Trophoblast cell (in vitro differentiated cells and primary cell): ENCODE measurements at regions not wholly inside any gene's neighbourhood (a gene's known extent, or its start where the extent isn't known, plus 50 kb on each side); places are given as distances from the start of the nearest gene placed in this dataset.

Source experiments
- DNase-seq, 2 donors: peaks; one replicate each; pipeline ENCODE4 v3.0.0-alpha.2; 2016
- H2AFZ ChIP-seq: 2 replicates; pipeline ENCODE4 v1.6.1; 2013; ENCODE audit warnings: low read length, moderate library complexity, mild to moderate bottlenecking; ENCODE audit not compliant: insufficient read depth, poor library complexity
- H2AK5ac ChIP-seq: 2 replicates; pipeline ENCODE4 v1.6.1; 2013; ENCODE audit warnings: mild to moderate bottlenecking, low read length
- H2BK120ac ChIP-seq: 2 replicates; pipeline ENCODE4 v1.6.1; 2013; ENCODE audit warnings: low read length, mild to moderate bottlenecking, moderate library complexity; ENCODE audit not compliant: insufficient read depth, poor library complexity
- H2BK12ac ChIP-seq: 2 replicates; pipeline ENCODE4 v1.6.1; 2013; ENCODE audit warnings: mild to moderate bottlenecking, low read length, moderate library complexity
- H2BK5ac ChIP-seq: 2 replicates; pipeline ENCODE4 v1.6.1; 2013; ENCODE audit warnings: low read length, low read depth, moderate library complexity, mild to moderate bottlenecking; ENCODE audit not compliant: poor library complexity
- H3K14ac ChIP-seq: 2 replicates; pipeline ENCODE4 v1.6.1; 2013; ENCODE audit warnings: mild to moderate bottlenecking, low read length
- H3K18ac ChIP-seq: 2 replicates; pipeline ENCODE4 v1.6.1; 2013; ENCODE audit warnings: mild to moderate bottlenecking, low read length
- H3K23ac ChIP-seq: 2 replicates; pipeline ENCODE4 v1.6.1; 2013; ENCODE audit warnings: low read length
- H3K27ac ChIP-seq: 2 replicates; pipeline ENCODE4 v1.5.1; 2013; ENCODE audit warnings: low read depth, mild to moderate bottlenecking, inconsistent platforms, low read length, moderate library complexity
- H3K27me3 ChIP-seq: 2 replicates; pipeline ENCODE4 v1.6.1; 2013; ENCODE audit warnings: inconsistent platforms, mild to moderate bottlenecking, low read length, moderate library complexity; ENCODE audit not compliant: insufficient read depth
- H3K36me3 ChIP-seq, 2 experiments: 1 replicate in 1 of 2; 2 replicates in 1 of 2; pipeline ENCODE4 v1.6.1; 2013; ENCODE audit warnings: low read length in 2 of 2, mild to moderate bottlenecking in 2 of 2, moderate library complexity in 1 of 2; ENCODE audit not compliant: insufficient read depth in 2 of 2, control insufficient read depth in 1 of 2
- H3K4ac ChIP-seq: 2 replicates; pipeline ENCODE4 v1.6.1; 2013; ENCODE audit warnings: low read depth, mild to moderate bottlenecking, low read length, moderate library complexity
- H3K4me1 ChIP-seq, 2 experiments: 1 replicate in 1 of 2; 2 replicates in 1 of 2; pipeline ENCODE4 v1.6.1; 2013; ENCODE audit warnings: low read length in 2 of 2, mild to moderate bottlenecking in 2 of 2, moderate library complexity in 1 of 2; ENCODE audit not compliant: insufficient read depth in 2 of 2, control insufficient read depth in 1 of 2
- H3K4me2 ChIP-seq: 2 replicates; pipeline ENCODE4 v1.6.1; 2013; ENCODE audit warnings: inconsistent platforms, mild to moderate bottlenecking, low read length, moderate library complexity
- H3K4me3 ChIP-seq: 2 replicates; pipeline ENCODE4 v1.5.1; 2013; ENCODE audit warnings: mild to moderate bottlenecking, low read depth, low read length, inconsistent platforms
- H3K79me1 ChIP-seq: one replicate; pipeline ENCODE4 v1.6.1; 2013; ENCODE audit warnings: low read length
- H3K79me2 ChIP-seq: 2 replicates; pipeline ENCODE4 v1.6.1; 2013; ENCODE audit warnings: low read length, mild to moderate bottlenecking; ENCODE audit not compliant: control insufficient read depth, insufficient read depth, poor library complexity
- H3K9ac ChIP-seq: 2 replicates; pipeline ENCODE4 v1.6.1; 2013; ENCODE audit warnings: mild to moderate bottlenecking, low read length
- H3K9me3 ChIP-seq: 2 replicates; pipeline ENCODE4 v1.6.1; 2013; ENCODE audit warnings: low read depth, mild to moderate bottlenecking, control low read depth, inconsistent platforms, low read length; ENCODE audit not compliant: insufficient read depth
- H4K12ac ChIP-seq: 2 replicates; pipeline ENCODE4 v1.6.1; 2013; ENCODE audit warnings: low read depth, mild to moderate bottlenecking, low read length, moderate library complexity
- H4K8ac ChIP-seq: 2 replicates; pipeline ENCODE4 v1.6.1; 2013; ENCODE audit warnings: low read depth, mild to moderate bottlenecking, low read length, moderate library complexity
- H4K91ac ChIP-seq: one replicate; pipeline ENCODE4 v1.6.1; 2013; ENCODE audit warnings: low read depth, mild to moderate bottlenecking, low read length, moderate library complexity
- WGBS: extraction: QIAGEN DNeasy Blood & Tissue Kit; methylation state at CpG from one replicate; pipeline ENCODE4 v1.1.7; 2013; ENCODE audit warnings: missing lambda C conversion rate; ENCODE audit not compliant: insufficient read length, insufficient coverage; ENCODE audit errors: extremely low coverage; 5-methylcytosine and 5-hydroxymethylcytosine counted together

GRCh38 chr4:124519196-124519595 lies 193.3 kb downstream of the ANKRD50 start:
- H3K27me3 ChIP-seq, result no peaks in the 10 kb centered on the region

GRCh38 chr4:124523816-124524215 lies 188.7 kb downstream of the ANKRD50 start:
- Histone ChIP-seq H3K4me2 (no peak overlapping the region), H4K12ac (no peak overlapping the region), H3K9ac (no peak overlapping the region), H2AK5ac (no peak overlapping the region), H3K23ac (no peak overlapping the region), H3K9me3 (no peaks in the 10 kb centered on the region), H3K4me1 (no peaks in the 10 kb centered on the region), H3K4me3 (no peak overlapping the region), H3K79me2 (no peaks in the 10 kb centered on the region), H3K79me1 (no peaks in the 10 kb centered on the region), H3K27ac (no peak overlapping the region), H2AFZ (no peak overlapping the region), H3K27me3 (no peaks in the 10 kb centered on the region), H4K8ac (no peak overlapping the region), H2BK120ac (no peak overlapping the region), H2BK5ac (no peak overlapping the region), H3K18ac (no peak overlapping the region), H4K91ac (no peak overlapping the region), H3K14ac (no peak overlapping the region), H3K4ac (no peak overlapping the region), H3K36me3 (no peaks in the 10 kb centered on the region), H2BK12ac (no peak overlapping the region)
- DNase-seq, result no peak

More at GRCh38 chr4:124519196-124519595, 193.3 kb downstream of the ANKRD50 start:
- no peaks in the 10 kb centered on the region for H3K9me3 ChIP-seq
- H3K23ac ChIP-seq, result no peak overlapping the region
- H2AFZ ChIP-seq, result no peak overlapping the region
- H3K27ac ChIP-seq, result no peak overlapping the region
- H2AK5ac ChIP-seq, result no peak overlapping the region
- no peaks in the 10 kb centered on the region for H3K4me1 ChIP-seq
- no peak overlapping the region for H4K12ac ChIP-seq
- no peak for DNase-seq
- no peak overlapping the region for H4K91ac ChIP-seq
- H3K79me2 ChIP-seq, result no peaks in the 10 kb centered on the region
- H3K4me3 ChIP-seq, result no peak overlapping the region
- H3K36me3 ChIP-seq, result no peaks in the 10 kb centered on the region
- H3K18ac ChIP-seq, result no peak overlapping the region
- H4K8ac ChIP-seq, result no peak overlapping the region
- no peak overlapping the region for H3K4ac ChIP-seq
- H2BK12ac ChIP-seq, result no peak overlapping the region
- no peak overlapping the region for H3K14ac ChIP-seq
- H3K79me1 ChIP-seq, result no peaks in the 10 kb centered on the region
- no peak overlapping the region for H2BK5ac ChIP-seq
- no peak overlapping the region for H3K9ac ChIP-seq
- WGBS, result no CpG with 5 or more reads among the region's 1 CpG
- no peak overlapping the region for H3K4me2 ChIP-seq
- no peak overlapping the region for H2BK120ac ChIP-seq

- Histone ChIP-seq H3K27ac (no peak overlapping the region), H3K9me3 (no peaks in the 10 kb centered on the region), H3K36me3 (no peaks in the 10 kb centered on the region), H2BK120ac (no peak overlapping the region), H2BK12ac (no peak overlapping the region), H3K18ac (no peak overlapping the region), H3K4me2 (no peak overlapping the region), H3K79me2 (no peaks in the 10 kb centered on the region), H3K4me1 (no peaks in the 10 kb centered on the region), H2AK5ac (no peak overlapping the region), H3K4me3 (no peak overlapping the region), H3K79me1 (no peaks in the 10 kb centered on the region), H3K9ac (no peak overlapping the region), H3K4ac (no peak overlapping the region), H3K27me3 (no peaks in the 10 kb centered on the region), H4K91ac (no peak overlapping the region), H2AFZ (no peak overlapping the region), H3K23ac (no peak overlapping the region), H2BK5ac (no peak overlapping the region), H3K14ac (no peak overlapping the region), H4K8ac (no peak overlapping the region), H4K12ac (no peak overlapping the region)
- no CpG with 5 or more reads among the region's 4 CpGs for WGBS
- DNase-seq, result no peak
Measured at GRCh38 chr4:124525524-124525923, 187.0 kb downstream of the ANKRD50 start.

- no peaks in the 10 kb centered on the region for H3K9me3 ChIP-seq
- no peak overlapping the region for H2BK120ac ChIP-seq
- H2BK5ac ChIP-seq, result no peak overlapping the region
- H3K14ac ChIP-seq, result no peak overlapping the region
- no peak overlapping the region for H4K12ac ChIP-seq
- H3K4me1 ChIP-seq, result no peaks in the 10 kb centered on the region
- no peak overlapping the region for H3K4me2 ChIP-seq
- no peak overlapping the region for H2AFZ ChIP-seq
- DNase-seq, result no peak
- H3K27ac ChIP-seq, result no peak overlapping the region
- WGBS, result no CpG with 5 or more reads among the region's 2 CpGs
- no peak overlapping the region for H3K4me3 ChIP-seq
- H3K79me2 ChIP-seq, result no peaks in the 10 kb centered on the region
- no peak overlapping the region for H4K8ac ChIP-seq
- no peak overlapping the region for H2BK12ac ChIP-seq
- no peak overlapping the region for H2AK5ac ChIP-seq
- no peaks in the 10 kb centered on the region for H3K79me1 ChIP-seq
- no peak overlapping the region for H3K4ac ChIP-seq
- no peak overlapping the region for H3K23ac ChIP-seq
- H3K9ac ChIP-seq, result no peak overlapping the region
- no peaks in the 10 kb centered on the region for H3K36me3 ChIP-seq
- no peak overlapping the region for H4K91ac ChIP-seq
- H3K18ac ChIP-seq, result no peak overlapping the region
- H3K27me3 ChIP-seq, result no peaks in the 10 kb centered on the region
Measured at GRCh38 chr4:124526331-124526730, 186.2 kb downstream of the ANKRD50 start.
